OCI-LY1 (cell line): ENCODE measurements at regions not wholly inside any gene's neighbourhood (a gene's known extent, or its start where the extent isn't known, plus 50 kb on each side); places are given as distances from the start of the nearest gene placed in this dataset.

Experiments
- H2AFZ ChIP-seq: fragments of 200-600 bp; sonication (generic), shearing (Covaris generic); 2 replicates; pipeline ENCODE4 v1.6.0; 2014; ENCODE audit warnings: antibody characterized with exemption, mild to moderate bottlenecking, low read length
- H3F3A ChIP-seq: fragments of 200-600 bp; sonication (generic), shearing (Covaris generic); 2 replicates; pipeline ENCODE4 v1.6.0; 2014; ENCODE audit warnings: mild to moderate bottlenecking, antibody characterized with exemption, low read length, moderate library complexity; ENCODE audit not compliant: insufficient read depth
- H3K27ac ChIP-seq: fragments of 200-600 bp; sonication (generic); 2 replicates; pipeline ENCODE4 v1.5.1; 2014; ENCODE audit warnings: low read length, mixed run types, mild to moderate bottlenecking, low read depth; ENCODE audit not compliant: poor library complexity, severe bottlenecking
- H3K27me3 ChIP-seq: fragments of 200-600 bp; sonication (generic); 2 replicates; pipeline ENCODE4 v1.6.0; 2014; ENCODE audit warnings: antibody characterized with exemption, mild to moderate bottlenecking, low read length, moderate library complexity; ENCODE audit not compliant: insufficient read depth
- H3K36me3 ChIP-seq: fragments of 200-600 bp; sonication (generic); 2 replicates; pipeline ENCODE4 v1.6.1; 2014; ENCODE audit warnings: mild to moderate bottlenecking, antibody characterized with exemption, low read length, moderate library complexity, mixed read lengths; ENCODE audit not compliant: insufficient read depth
- H3K4me1 ChIP-seq: fragments of 200-600 bp; sonication (generic); 2 replicates; pipeline ENCODE4 v1.5.1; 2014; ENCODE audit warnings: mild to moderate bottlenecking, low read length, moderate library complexity; ENCODE audit not compliant: insufficient read depth, severe bottlenecking
- H3K4me2 ChIP-seq: fragments of 200-600 bp; sonication (generic), shearing (Covaris generic); 2 replicates; pipeline ENCODE4 v1.6.1; 2014; ENCODE audit warnings: low read length
- H3K4me3 ChIP-seq: fragments of 200-600 bp; sonication (generic); 2 replicates; pipeline ENCODE4 v1.5.1; 2014; ENCODE audit warnings: low read length, low read depth, mild to moderate bottlenecking, mixed read lengths; ENCODE audit not compliant: poor library complexity, severe bottlenecking
- H3K79me2 ChIP-seq: fragments of 200-600 bp; shearing (Covaris generic); 2 replicates; pipeline ENCODE4 v1.6.1; 2016; ENCODE audit warnings: mixed run types, low read length, mixed read lengths; ENCODE audit not compliant: insufficient read depth
- H3K9ac ChIP-seq: fragments of 200-600 bp; sonication (generic), shearing (Covaris generic); 2 replicates; pipeline ENCODE4 v1.6.1; 2014; ENCODE audit warnings: mild to moderate bottlenecking, low read length, mixed read lengths
- H3K9me2 ChIP-seq: fragments of 200-600 bp; sonication (generic), shearing (Covaris generic); 2 replicates; pipeline ENCODE4 v1.6.1; 2014; ENCODE audit warnings: low read depth, mild to moderate bottlenecking, low read length, mixed read lengths
- H3K9me3 ChIP-seq: fragments of 200-600 bp; shearing (Covaris generic); 2 replicates; pipeline ENCODE4 v1.6.1; 2014; ENCODE audit warnings: low read length, mixed read lengths
- H4K20me1 ChIP-seq: fragments of 200-600 bp; sonication (generic), shearing (Covaris generic); 2 replicates; pipeline ENCODE4 v1.6.0; 2016; ENCODE audit warnings: mild to moderate bottlenecking, low read length; ENCODE audit not compliant: insufficient read depth
- CTCF ChIP-seq: fragments of 200-600 bp; sonication (generic), shearing (Covaris generic); IDR thresholded peaks from 2 replicates; pipeline ENCODE4 v1.5.1; 2017; ENCODE audit warnings: mild to moderate bottlenecking, antibody characterized with exemption, low read length, moderate library complexity, mixed read lengths
- EZH2 ChIP-seq: fragments of 200-600 bp; sonication (generic), shearing (Covaris generic); IDR thresholded peaks from 2 replicates; pipeline ENCODE4 v1.8.0; 2017; ENCODE audit warnings: borderline replicate concordance, mixed run types, mild to moderate bottlenecking, antibody characterized with exemption, low read length, moderate library complexity, mixed read lengths

GRCh38 chr4:122978109-122978508 is 55.7 kb upstream of the NUDT6 start:
- Histone ChIP-seq H4K20me1 (no peaks in the 10 kb centered on the region), H3K27ac (no peak overlapping the region), H3K4me2 (no peak overlapping the region), H3K9ac (no peak overlapping the region), H3K36me3 (peaks cover 43% of the 10 kb centered on the region), H3K4me3 (no peak overlapping the region), H3K27me3 (no peaks in the 10 kb centered on the region), H3K9me3 (peaks cover 7% of the 10 kb centered on the region), H3K4me1 (no peaks in the 10 kb centered on the region), H3K79me2 (no peaks in the 10 kb centered on the region), H3F3A (no peaks in the 10 kb centered on the region), H3K9me2 (no peaks in the 10 kb centered on the region), H2AFZ (no peak overlapping the region)
- TF ChIP-seq EZH2, result no peak
- TF ChIP-seq CTCF, result no peak

- no peaks in the 10 kb centered on the region for H4K20me1 ChIP-seq
- no peaks in the 10 kb centered on the region for H3K4me1 ChIP-seq
- peaks cover 7% of the 10 kb centered on the region for H3K9me3 ChIP-seq
- no peak overlapping the region for H3K9ac ChIP-seq
- no peaks in the 10 kb centered on the region for H3K27me3 ChIP-seq
- peaks cover 46% of the 10 kb centered on the region for H3K36me3 ChIP-seq
- H3K9me2 ChIP-seq, result no peaks in the 10 kb centered on the region
- TF ChIP-seq EZH2 (no peak), CTCF (no peak)
- H3K79me2 ChIP-seq, result no peaks in the 10 kb centered on the region
- H3K4me2 ChIP-seq, result no peak overlapping the region
- no peak overlapping the region for H3K4me3 ChIP-seq
- no peak overlapping the region for H3K27ac ChIP-seq
- no peak overlapping the region for H2AFZ ChIP-seq
- H3F3A ChIP-seq, result no peaks in the 10 kb centered on the region
Observed at GRCh38 chr4:122978789-122979188, 56.4 kb upstream of the NUDT6 start.

GRCh38 chr4:122980860-122981259 is 58.5 kb upstream of the NUDT6 start:
- no peaks in the 10 kb centered on the region for H3K27me3 ChIP-seq
- no peaks in the 10 kb centered on the region for H4K20me1 ChIP-seq
- no peaks in the 10 kb centered on the region for H3K79me2 ChIP-seq
- H3K27ac ChIP-seq, result no peak overlapping the region
- H3K4me1 ChIP-seq, result no peaks in the 10 kb centered on the region
- H3K4me2 ChIP-seq, result no peak overlapping the region
- H3K9me2 ChIP-seq, result no peaks in the 10 kb centered on the region
- peaks cover 46% of the 10 kb centered on the region for H3K36me3 ChIP-seq
- TF ChIP-seq CTCF (no peak), EZH2 (no peak)
- H2AFZ ChIP-seq, result no peak overlapping the region
- no peaks in the 10 kb centered on the region for H3F3A ChIP-seq
- no peak overlapping the region for H3K4me3 ChIP-seq
- peaks cover 3% of the 10 kb centered on the region; the same call in 1 of the 2 replicates for H3K9me3 ChIP-seq
- no peak overlapping the region for H3K9ac ChIP-seq
